H9 (cell line): ENCODE measurements at regions not wholly inside any gene's neighbourhood (a gene's known extent, or its start where the extent isn't known, plus 50 kb on each side); places are given as distances from the start of the nearest gene placed in this dataset.

ENCODE experiments used
- DNase-seq: peaks from one replicate; pipeline ENCODE4 v3.0.0-alpha.2; 2017
- H2AFZ ChIP-seq: one replicate; pipeline ENCODE4 v1.6.1; 2013; ENCODE audit warnings: mild to moderate bottlenecking, low read length, control low read depth, moderate library complexity
- H2AK5ac ChIP-seq: 2 replicates; pipeline ENCODE4 v1.6.1; 2013; ENCODE audit warnings: low read length, control low read depth, mixed read lengths; ENCODE audit not compliant: insufficient read length
- H2BK120ac ChIP-seq: one replicate; pipeline ENCODE4 v1.6.1; 2013; ENCODE audit warnings: low read depth, mild to moderate bottlenecking, low read length, control low read depth, inconsistent platforms; ENCODE audit not compliant: poor library complexity, severe bottlenecking
- H2BK12ac ChIP-seq: 2 replicates; pipeline ENCODE4 v1.6.1; 2013; ENCODE audit warnings: low read length, control low read depth, mixed read lengths, low read depth; ENCODE audit not compliant: insufficient read length
- H2BK15ac ChIP-seq: 2 replicates; pipeline ENCODE4 v1.6.1; 2013; ENCODE audit warnings: low read depth, low read length, control low read depth
- H2BK20ac ChIP-seq: one replicate; pipeline ENCODE4 v1.6.1; 2013; ENCODE audit warnings: low read depth, mild to moderate bottlenecking, low read length, control low read depth, inconsistent platforms; ENCODE audit not compliant: poor library complexity, severe bottlenecking
- H2BK5ac ChIP-seq: 2 replicates; pipeline ENCODE4 v1.6.1; 2013; ENCODE audit warnings: low read length, control low read depth, mixed read lengths; ENCODE audit not compliant: insufficient read length
- H3K14ac ChIP-seq: 2 replicates; pipeline ENCODE4 v1.6.1; 2013; ENCODE audit warnings: low read length, control low read depth; ENCODE audit not compliant: insufficient read depth
- H3K18ac ChIP-seq: 2 replicates; pipeline ENCODE4 v1.6.1; 2013; ENCODE audit warnings: low read depth, mild to moderate bottlenecking, mixed read lengths, low read length, control low read depth; ENCODE audit not compliant: insufficient read length
- H3K23ac ChIP-seq: 2 replicates; pipeline ENCODE4 v1.6.1; 2013; ENCODE audit warnings: low read length, control low read depth, mixed read lengths, low read depth; ENCODE audit not compliant: insufficient read length
- H3K23me2 ChIP-seq: 2 replicates; pipeline ENCODE4 v1.6.1; 2013; ENCODE audit warnings: low read depth, mild to moderate bottlenecking, mixed read lengths, low read length, control low read depth; ENCODE audit not compliant: insufficient read length, poor library complexity, severe bottlenecking
- H3K27ac ChIP-seq: 2 replicates; pipeline ENCODE4 v1.5.1; 2013; ENCODE audit warnings: low read length, control low read depth, mixed read lengths, low read depth; ENCODE audit not compliant: insufficient read length
- H3K27me3 ChIP-seq: 2 replicates; pipeline ENCODE4 v1.6.1; 2013; ENCODE audit warnings: low read length, control low read depth, inconsistent platforms; ENCODE audit not compliant: insufficient read depth
- H3K4ac ChIP-seq: 2 replicates; pipeline ENCODE4 v1.6.1; 2013; ENCODE audit warnings: low read depth, mild to moderate bottlenecking, control low read depth, inconsistent platforms, low read length, moderate library complexity
- H3K4me1 ChIP-seq: 2 replicates; pipeline ENCODE4 v1.6.1; 2013; ENCODE audit warnings: low read length, control low read depth, inconsistent platforms; ENCODE audit not compliant: insufficient read depth
- H3K4me2 ChIP-seq: 2 replicates; pipeline ENCODE4 v1.6.1; 2013; ENCODE audit warnings: low read length, control low read depth, mixed read lengths; ENCODE audit not compliant: insufficient read length, insufficient read depth
- H3K56ac ChIP-seq: 2 replicates; pipeline ENCODE4 v1.6.1; 2013; ENCODE audit warnings: low read depth, mild to moderate bottlenecking, mixed read lengths, low read length, control low read depth; ENCODE audit not compliant: insufficient read length
- H3K79me1 ChIP-seq: 2 replicates; pipeline ENCODE4 v1.6.1; 2013; ENCODE audit warnings: low read depth, mild to moderate bottlenecking, moderate library complexity, low read length, control low read depth, inconsistent platforms; ENCODE audit not compliant: insufficient read depth, poor library complexity, severe bottlenecking
- H3K79me2 ChIP-seq: 2 replicates; pipeline ENCODE4 v1.6.1; 2013; ENCODE audit warnings: low read length, control low read depth, inconsistent platforms; ENCODE audit not compliant: insufficient read depth
- H3K9ac ChIP-seq: 2 replicates; pipeline ENCODE4 v1.6.1; 2013; ENCODE audit warnings: low read length, control low read depth, mixed read lengths; ENCODE audit not compliant: insufficient read length; ENCODE audit errors: extremely low read depth
- H3K9me3 ChIP-seq: one replicate; pipeline ENCODE4 v1.6.1; 2013; ENCODE audit warnings: low read depth, low read length, inconsistent platforms; ENCODE audit not compliant: control insufficient read depth
- H3T11ph ChIP-seq: one replicate; pipeline ENCODE4 v1.6.1; 2013; ENCODE audit warnings: mild to moderate bottlenecking, low read length, control low read depth, inconsistent platforms
- H4K20me1 ChIP-seq: one replicate; pipeline ENCODE4 v1.6.1; 2013; ENCODE audit not compliant: control insufficient read depth, insufficient read length, insufficient read depth
- H4K5ac ChIP-seq: 2 replicates; pipeline ENCODE4 v1.6.1; 2013; ENCODE audit warnings: low read depth, mild to moderate bottlenecking, mixed read lengths, low read length, control low read depth; ENCODE audit not compliant: insufficient read length
- H4K8ac ChIP-seq: replicated peaks from 2 replicates; pipeline ENCODE4 v1.6.1; 2013; ENCODE audit warnings: low read length, control low read depth, mixed read lengths, low read depth; ENCODE audit not compliant: insufficient read length
- H4K91ac ChIP-seq: 2 replicates; pipeline ENCODE4 v1.6.1; 2013; ENCODE audit warnings: low read depth, mild to moderate bottlenecking, moderate library complexity, mixed read lengths, low read length, control low read depth; ENCODE audit not compliant: insufficient read length
- H3K27ac Mint-ChIP-seq, 3 experiments: 2 replicates in 2 of 3; 3 replicates in 1 of 3; pipeline ENCODE4 v1.8.0; 2020 to 2021; ENCODE audit warnings: mixed read lengths in 3 of 3, mild to moderate bottlenecking in 1 of 3, moderate library complexity in 1 of 3
- H3K27me3 Mint-ChIP-seq: 2 replicates; pipeline ENCODE4 v1.8.0; 2021; ENCODE audit warnings: low read depth, mild to moderate bottlenecking, moderate library complexity, mixed read lengths
- H3K36me3 Mint-ChIP-seq, 3 experiments: 2 replicates in 2 of 3; 3 replicates in 1 of 3; pipeline ENCODE4 v1.8.0; 2020 to 2021; ENCODE audit warnings: low read depth in 3 of 3, mixed read lengths in 3 of 3; ENCODE audit not compliant: insufficient read depth in 1 of 3
- H3K4me1 Mint-ChIP-seq, 2 experiments: 2 replicates each; pipeline ENCODE4 v1.8.0; 2020; ENCODE audit warnings: mixed read lengths in 2 of 2
- H3K4me3 Mint-ChIP-seq, 2 experiments: 2 replicates in 1 of 2; 3 replicates in 1 of 2; pipeline ENCODE4 v1.8.0; 2020 to 2021; ENCODE audit warnings: mild to moderate bottlenecking in 2 of 2, mixed read lengths in 2 of 2, moderate library complexity in 1 of 2
- H3K9me3 Mint-ChIP-seq, 2 experiments: 2 replicates in 1 of 2; 3 replicates in 1 of 2; pipeline ENCODE4 v1.8.0; 2020; ENCODE audit warnings: mild to moderate bottlenecking in 2 of 2, mixed read lengths in 2 of 2, moderate library complexity in 1 of 2
- WGBS: extraction: QIAGEN DNeasy Blood & Tissue Kit; methylation state at CpG from one replicate; pipeline ENCODE4 v1.1.7; 2013; ENCODE audit warnings: missing lambda C conversion rate, low lambda C conversion rate, mixed read lengths; ENCODE audit not compliant: insufficient read length; ENCODE audit errors: extremely low coverage; 5-methylcytosine and 5-hydroxymethylcytosine counted together
- TF ChIP-seq, protein P1 (sequence below): fragments of 200-600 bp; sonication (generic); conservative IDR thresholded peaks from 3 replicates; pipeline ENCODE4 v1.8.0; 2021; ENCODE audit warnings: antibody characterized with exemption, mild to moderate bottlenecking

DNA sequence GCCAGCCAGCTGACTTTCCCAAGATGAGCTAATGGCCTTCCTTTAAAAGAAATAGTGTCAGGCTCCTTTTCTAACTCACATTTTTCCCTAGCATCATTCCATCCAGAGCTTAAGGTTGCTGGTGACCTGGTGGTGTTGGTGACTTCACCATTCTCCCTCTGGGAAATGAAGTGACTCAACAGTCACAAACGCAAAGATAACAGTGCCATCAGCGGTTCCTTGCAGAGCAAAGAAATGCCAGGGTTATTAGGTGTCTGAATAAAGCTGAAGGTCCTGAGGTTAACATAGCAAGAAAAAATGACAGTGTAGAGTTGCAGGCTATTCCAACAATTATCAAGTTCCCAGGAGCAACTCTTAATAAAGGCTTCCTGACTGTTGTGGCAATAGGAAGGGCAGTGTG lies 111.8 kb upstream of the SLC44A1 start:
- Histone ChIP-seq H3K23ac (no peak overlapping the region), H3K4ac (no peak overlapping the region), H4K91ac (no peak overlapping the region), H3K79me1 (no peaks in the 10 kb centered on the region), H3K23me2 (no peaks in the 10 kb centered on the region), H3K79me2 (no peaks in the 10 kb centered on the region), H4K5ac (no peak overlapping the region), H2BK20ac (no peak overlapping the region), H3K4me1 (no peaks in the 10 kb centered on the region), H2BK5ac (no peak overlapping the region), H3K9me3 (no peaks in the 10 kb centered on the region), H3T11ph (no peak overlapping the region), H2BK12ac (no peak overlapping the region), H3K9ac (no peak overlapping the region), H4K20me1 (no peaks in the 10 kb centered on the region), H3K27me3 (no peaks in the 10 kb centered on the region), H2AFZ (no peak overlapping the region), H2AK5ac (no peak overlapping the region), H3K27ac (no peak overlapping the region), H2BK120ac (no peak overlapping the region), H3K4me2 (no peak overlapping the region), H3K14ac (no peak overlapping the region), H3K56ac (no peak overlapping the region), H3K18ac (no peak overlapping the region), H2BK15ac (no peak overlapping the region), H4K8ac (no peak overlapping the region)
- Mint-ChIP-seq H3K27ac (no peak overlapping the region), H3K4me3 (no peak overlapping the region), H3K36me3 (no peaks in the 10 kb centered on the region), H3K9me3 (no peaks in the 10 kb centered on the region), H3K4me1 (peaks cover 13 to 18% of the 10 kb centered on the region in 2 experiments), H3K27me3 (peaks cover 3% of the 10 kb centered on the region)
- TF ChIP-seq, protein P1, sequence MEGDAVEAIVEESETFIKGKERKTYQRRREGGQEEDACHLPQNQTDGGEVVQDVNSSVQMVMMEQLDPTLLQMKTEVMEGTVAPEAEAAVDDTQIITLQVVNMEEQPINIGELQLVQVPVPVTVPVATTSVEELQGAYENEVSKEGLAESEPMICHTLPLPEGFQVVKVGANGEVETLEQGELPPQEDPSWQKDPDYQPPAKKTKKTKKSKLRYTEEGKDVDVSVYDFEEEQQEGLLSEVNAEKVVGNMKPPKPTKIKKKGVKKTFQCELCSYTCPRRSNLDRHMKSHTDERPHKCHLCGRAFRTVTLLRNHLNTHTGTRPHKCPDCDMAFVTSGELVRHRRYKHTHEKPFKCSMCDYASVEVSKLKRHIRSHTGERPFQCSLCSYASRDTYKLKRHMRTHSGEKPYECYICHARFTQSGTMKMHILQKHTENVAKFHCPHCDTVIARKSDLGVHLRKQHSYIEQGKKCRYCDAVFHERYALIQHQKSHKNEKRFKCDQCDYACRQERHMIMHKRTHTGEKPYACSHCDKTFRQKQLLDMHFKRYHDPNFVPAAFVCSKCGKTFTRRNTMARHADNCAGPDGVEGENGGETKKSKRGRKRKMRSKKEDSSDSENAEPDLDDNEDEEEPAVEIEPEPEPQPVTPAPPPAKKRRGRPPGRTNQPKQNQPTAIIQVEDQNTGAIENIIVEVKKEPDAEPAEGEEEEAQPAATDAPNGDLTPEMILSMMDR: no peak
- DNase-seq: no peak
- no CpG with 5 or more reads among the region's 2 CpGs for WGBS
